Mammary epithelial cell (primary cell): ENCODE measurements at regions not wholly inside any gene's neighbourhood (a gene's known extent, or its start where the extent isn't known, plus 50 kb on each side); places are given as distances from the start of the nearest gene placed in this dataset.

Source experiments
- EZH2 ChIP-seq: IDR thresholded peaks from 2 replicates; pipeline ENCODE4 v1.6.1; 2012; ENCODE audit warnings: low read length, inconsistent platforms, borderline replicate concordance
- TF ChIP-seq, protein P1 (sequence below), 2 donors: IDR thresholded peaks in 1 of 2; conservative IDR thresholded peaks in 1 of 2; 2 replicates each; pipeline ENCODE4 v1.5.1; 2011 to 2012; ENCODE audit warnings: inconsistent platforms in 2 of 2, low read length in 2 of 2, mild to moderate bottlenecking in 2 of 2, control low read depth in 1 of 2, low read depth in 1 of 2; ENCODE audit not compliant: insufficient read depth in 1 of 2; ENCODE audit errors: extremely low read depth in 1 of 2

DNA sequence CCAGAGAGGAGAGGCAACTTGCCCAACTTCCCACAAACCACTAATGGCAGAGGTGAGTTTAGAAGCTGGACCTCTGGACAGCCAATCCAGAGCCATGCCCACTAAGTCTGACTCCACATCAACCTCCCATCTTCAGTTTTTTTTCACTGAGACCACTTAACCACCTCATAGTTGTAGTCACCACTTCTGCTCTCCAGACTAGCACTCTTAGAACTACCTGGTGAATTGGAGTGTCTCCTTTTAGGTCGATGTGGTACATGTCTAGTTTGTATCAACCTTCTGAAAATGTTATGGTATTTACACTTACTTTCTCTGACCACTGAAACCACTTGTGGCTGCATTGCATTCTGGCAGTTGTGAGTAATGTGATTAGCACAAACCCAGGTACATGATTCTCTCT is 743.6 kb upstream of the FANCL start:
- TF ChIP-seq, protein P1, sequence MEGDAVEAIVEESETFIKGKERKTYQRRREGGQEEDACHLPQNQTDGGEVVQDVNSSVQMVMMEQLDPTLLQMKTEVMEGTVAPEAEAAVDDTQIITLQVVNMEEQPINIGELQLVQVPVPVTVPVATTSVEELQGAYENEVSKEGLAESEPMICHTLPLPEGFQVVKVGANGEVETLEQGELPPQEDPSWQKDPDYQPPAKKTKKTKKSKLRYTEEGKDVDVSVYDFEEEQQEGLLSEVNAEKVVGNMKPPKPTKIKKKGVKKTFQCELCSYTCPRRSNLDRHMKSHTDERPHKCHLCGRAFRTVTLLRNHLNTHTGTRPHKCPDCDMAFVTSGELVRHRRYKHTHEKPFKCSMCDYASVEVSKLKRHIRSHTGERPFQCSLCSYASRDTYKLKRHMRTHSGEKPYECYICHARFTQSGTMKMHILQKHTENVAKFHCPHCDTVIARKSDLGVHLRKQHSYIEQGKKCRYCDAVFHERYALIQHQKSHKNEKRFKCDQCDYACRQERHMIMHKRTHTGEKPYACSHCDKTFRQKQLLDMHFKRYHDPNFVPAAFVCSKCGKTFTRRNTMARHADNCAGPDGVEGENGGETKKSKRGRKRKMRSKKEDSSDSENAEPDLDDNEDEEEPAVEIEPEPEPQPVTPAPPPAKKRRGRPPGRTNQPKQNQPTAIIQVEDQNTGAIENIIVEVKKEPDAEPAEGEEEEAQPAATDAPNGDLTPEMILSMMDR (conservative IDR thresholded peaks at IDR 0.05 in 1 of 2, IDR thresholded peaks at IDR 0.05 in 1 of 2; ENCODE audit: extremely low read depth in 1 of 2, insufficient read depth in 1 of 2, low read depth in 1 of 2, low read length in 2 of 2) = no peak
- no peak for TF ChIP-seq EZH2
